HepG2 (cell line): ENCODE measurements at regions not wholly inside any gene's neighbourhood (a gene's known extent, or its start where the extent isn't known, plus 50 kb on each side); places are given as distances from the start of the nearest gene placed in this dataset.

Experiments used
- CTCF ChIP-seq: sonication (generic); formaldehyde crosslinking; IDR thresholded peaks from 2 replicates; pipeline ENCODE4 v1.5.0; 2020; ENCODE audit warnings: mild to moderate bottlenecking, missing genetic modification reagents, moderate library complexity
- EP300 ChIP-seq, 3 experiments: sonication (generic) in 1 of 3; formaldehyde crosslinking in 1 of 3; IDR thresholded peaks; 2 replicates each; pipeline versions ENCODE4 v1.5.1 to v1.6.1; 2011 to 2020; ENCODE audit warnings: low read depth in 2 of 3, low read length in 2 of 3, borderline replicate concordance in 1 of 3, improper control_type of control experiment in 1 of 3, mild to moderate bottlenecking in 1 of 3, missing genetic modification reagents in 1 of 3, moderate library complexity in 1 of 3
- IKZF1 ChIP-seq: fragments of 450-650 bp; IDR thresholded peaks from 2 replicates; pipeline ENCODE4 v1.7.1; 2016
- KLF16 ChIP-seq, 2 experiments: sonication (generic) in 1 of 2; formaldehyde crosslinking in 1 of 2; IDR thresholded peaks; 2 replicates each; pipeline versions ENCODE4 v1.6.1 to v1.8.0; 2016 to 2023; ENCODE audit warnings: missing genetic modification reagents in 2 of 2, missing compliant biosample characterization in 1 of 2
- RFX5 ChIP-seq: IDR thresholded peaks from 2 replicates; pipeline ENCODE4 v1.6.1; 2011; ENCODE audit warnings: low read depth, low read length, improper control_type of control experiment
- UBTF ChIP-seq: sonication (generic); formaldehyde crosslinking; IDR thresholded peaks from 2 replicates; pipeline ENCODE4 v1.4.0; 2020; ENCODE audit warnings: mild to moderate bottlenecking, missing genetic modification reagents
- ZNF280D ChIP-seq: sonication (generic); formaldehyde crosslinking; IDR thresholded peaks from 2 replicates; pipeline ENCODE4 v1.5.1; 2020; ENCODE audit warnings: mild to moderate bottlenecking, missing genetic modification reagents
- ZNF34 ChIP-seq: sonication (generic); formaldehyde crosslinking; IDR thresholded peaks from 2 replicates; pipeline ENCODE4 v1.4.0; 2020; ENCODE audit warnings: mild to moderate bottlenecking, missing genetic modification reagents, borderline replicate concordance
- ZNF44 ChIP-seq: sonication (generic); formaldehyde crosslinking; IDR thresholded peaks from 2 replicates; pipeline ENCODE4 v1.5.1; 2020; ENCODE audit warnings: mild to moderate bottlenecking, missing genetic modification reagents
- TF ChIP-seq, protein P1 (sequence below), 2 experiments: fragments of 450-650 bp in 1 of 2; sonication (generic) in 1 of 2; formaldehyde crosslinking in 1 of 2; IDR thresholded peaks; 2 replicates each; pipeline versions ENCODE4 v1.6.1 to v1.8.0; 2016 to 2022; ENCODE audit warnings: antibody characterized with exemption in 1 of 2, mild to moderate bottlenecking in 1 of 2, missing genetic modification reagents in 1 of 2
- TF ChIP-seq, protein P2 (sequence below): sonication (generic); formaldehyde crosslinking; IDR thresholded peaks from 2 replicates; pipeline ENCODE4 v1.4.0; 2020; ENCODE audit warnings: missing genetic modification reagents

GRCh38 chr3:167887096-167887495 is 151.6 kb downstream of the SERPINI1 start:
- TF ChIP-seq, protein P1, sequence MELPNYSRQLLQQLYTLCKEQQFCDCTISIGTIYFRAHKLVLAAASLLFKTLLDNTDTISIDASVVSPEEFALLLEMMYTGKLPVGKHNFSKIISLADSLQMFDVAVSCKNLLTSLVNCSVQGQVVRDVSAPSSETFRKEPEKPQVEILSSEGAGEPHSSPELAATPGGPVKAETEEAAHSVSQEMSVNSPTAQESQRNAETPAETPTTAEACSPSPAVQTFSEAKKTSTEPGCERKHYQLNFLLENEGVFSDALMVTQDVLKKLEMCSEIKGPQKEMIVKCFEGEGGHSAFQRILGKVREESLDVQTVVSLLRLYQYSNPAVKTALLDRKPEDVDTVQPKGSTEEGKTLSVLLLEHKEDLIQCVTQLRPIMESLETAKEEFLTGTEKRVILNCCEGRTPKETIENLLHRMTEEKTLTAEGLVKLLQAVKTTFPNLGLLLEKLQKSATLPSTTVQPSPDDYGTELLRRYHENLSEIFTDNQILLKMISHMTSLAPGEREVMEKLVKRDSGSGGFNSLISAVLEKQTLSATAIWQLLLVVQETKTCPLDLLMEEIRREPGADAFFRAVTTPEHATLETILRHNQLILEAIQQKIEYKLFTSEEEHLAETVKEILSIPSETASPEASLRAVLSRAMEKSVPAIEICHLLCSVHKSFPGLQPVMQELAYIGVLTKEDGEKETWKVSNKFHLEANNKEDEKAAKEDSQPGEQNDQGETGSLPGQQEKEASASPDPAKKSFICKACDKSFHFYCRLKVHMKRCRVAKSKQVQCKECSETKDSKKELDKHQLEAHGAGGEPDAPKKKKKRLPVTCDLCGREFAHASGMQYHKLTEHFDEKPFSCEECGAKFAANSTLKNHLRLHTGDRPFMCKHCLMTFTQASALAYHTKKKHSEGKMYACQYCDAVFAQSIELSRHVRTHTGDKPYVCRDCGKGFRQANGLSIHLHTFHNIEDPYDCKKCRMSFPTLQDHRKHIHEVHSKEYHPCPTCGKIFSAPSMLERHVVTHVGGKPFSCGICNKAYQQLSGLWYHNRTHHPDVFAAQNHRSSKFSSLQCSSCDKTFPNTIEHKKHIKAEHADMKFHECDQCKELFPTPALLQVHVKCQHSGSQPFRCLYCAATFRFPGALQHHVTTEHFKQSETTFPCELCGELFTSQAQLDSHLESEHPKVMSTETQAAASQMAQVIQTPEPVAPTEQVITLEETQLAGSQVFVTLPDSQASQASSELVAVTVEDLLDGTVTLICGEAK (IDR thresholded peaks at IDR 0.05): no peak
- TF ChIP-seq, protein P1 (CRISPR knock-in tag; IDR thresholded peaks at IDR 0.05): no peak
- TF ChIP-seq ZNF34 (CRISPR knock-in tag) (no peak), IKZF1 (no peak), UBTF (no peak), ZNF280D (no peak), ZNF44 (CRISPR knock-in tag) (no peak), RFX5 (no peak), KLF16 (CRISPR knock-in tag; IDR thresholded peaks at IDR 0.05) (no peak), CTCF (CRISPR knock-in tag) (no peak), EP300 (IDR thresholded peaks at IDR 0.05; ENCODE audit: low read depth in 2 of 2, low read length in 2 of 2) (no peak), EP300 (CRISPR knock-in tag; IDR thresholded peaks at IDR 0.05; ENCODE audit: borderline replicate concordance) (no peak)
- TF ChIP-seq, protein P2, sequence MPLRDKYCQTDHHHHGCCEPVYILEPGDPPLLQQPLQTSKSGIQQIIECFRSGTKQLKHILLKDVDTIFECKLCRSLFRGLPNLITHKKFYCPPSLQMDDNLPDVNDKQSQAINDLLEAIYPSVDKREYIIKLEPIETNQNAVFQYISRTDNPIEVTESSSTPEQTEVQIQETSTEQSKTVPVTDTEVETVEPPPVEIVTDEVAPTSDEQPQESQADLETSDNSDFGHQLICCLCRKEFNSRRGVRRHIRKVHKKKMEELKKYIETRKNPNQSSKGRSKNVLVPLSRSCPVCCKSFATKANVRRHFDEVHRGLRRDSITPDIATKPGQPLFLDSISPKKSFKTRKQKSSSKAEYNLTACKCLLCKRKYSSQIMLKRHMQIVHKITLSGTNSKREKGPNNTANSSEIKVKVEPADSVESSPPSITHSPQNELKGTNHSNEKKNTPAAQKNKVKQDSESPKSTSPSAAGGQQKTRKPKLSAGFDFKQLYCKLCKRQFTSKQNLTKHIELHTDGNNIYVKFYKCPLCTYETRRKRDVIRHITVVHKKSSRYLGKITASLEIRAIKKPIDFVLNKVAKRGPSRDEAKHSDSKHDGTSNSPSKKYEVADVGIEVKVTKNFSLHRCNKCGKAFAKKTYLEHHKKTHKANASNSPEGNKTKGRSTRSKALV (CRISPR knock-in tag): no peak
